MM.1S (cell line): ENCODE measurements at regions not wholly inside any gene's neighbourhood (a gene's known extent, or its start where the extent isn't known, plus 50 kb on each side); places are given as distances from the start of the nearest gene placed in this dataset.
A peak's percentile ranks its signal among the peaks of the same experiment; 100 is the strongest.
"Not testable (repeated sequence)": the region's sequence is repeated elsewhere in the genome, so short reads cannot be mapped to it uniquely, and the experiment has no call there.

Experiments
- DNase-seq: peaks from one replicate; pipeline ENCODE4 v3.0.0-alpha.2; 2015
- H2AFZ ChIP-seq: fragments of 300-600 bp; sonication (generic); 2 replicates; pipeline ENCODE4 v1.6.0; 2016; ENCODE audit warnings: antibody characterized with exemption, low read length
- H3F3A ChIP-seq: fragments of 300-600 bp; sonication (generic); 2 replicates; pipeline ENCODE4 v1.6.1; 2016; ENCODE audit warnings: mild to moderate bottlenecking, antibody characterized with exemption, low read length, moderate library complexity, mixed read lengths; ENCODE audit not compliant: insufficient read depth
- H3K27ac ChIP-seq: fragments of 300-600 bp; sonication (generic); 2 replicates; pipeline ENCODE4 v1.5.1; 2016; ENCODE audit warnings: mild to moderate bottlenecking, low read length
- H3K27me3 ChIP-seq: fragments of 300-600 bp; sonication (generic); replicated peaks from 2 replicates; pipeline ENCODE4 v1.6.0; 2016; ENCODE audit warnings: low read length; ENCODE audit not compliant: insufficient read depth
- H3K36me3 ChIP-seq: fragments of 300-600 bp; sonication (generic); replicated peaks from 2 replicates; pipeline ENCODE4 v1.6.1; 2016; ENCODE audit warnings: mild to moderate bottlenecking, low read length, mixed read lengths; ENCODE audit not compliant: insufficient read depth
- H3K4me1 ChIP-seq: fragments of 300-600 bp; sonication (generic); 2 replicates; pipeline ENCODE4 v1.6.1; 2016; ENCODE audit warnings: low read length, mixed read lengths
- H3K4me2 ChIP-seq: fragments of 300-600 bp; sonication (generic); 2 replicates; pipeline ENCODE4 v1.6.0; 2016; ENCODE audit warnings: low read depth, low read length
- H3K4me3 ChIP-seq: fragments of 300-600 bp; sonication (generic); 2 replicates; pipeline ENCODE4 v1.5.1; 2016; ENCODE audit warnings: low read length, mixed read lengths
- H3K79me2 ChIP-seq: fragments of 300-600 bp; sonication (generic); 2 replicates; pipeline ENCODE4 v1.6.1; 2016; ENCODE audit warnings: mixed run types, low read length, mixed read lengths
- H3K9ac ChIP-seq: fragments of 300-600 bp; sonication (generic); 2 replicates; pipeline ENCODE4 v1.6.1; 2016; ENCODE audit warnings: low read length, mixed read lengths
- H3K9me2 ChIP-seq: fragments of 300-600 bp; sonication (generic); replicated peaks from 2 replicates; pipeline ENCODE4 v1.6.1; 2016; ENCODE audit warnings: mild to moderate bottlenecking, low read length, mixed read lengths; ENCODE audit not compliant: insufficient read depth
- H3K9me3 ChIP-seq: fragments of 300-600 bp; sonication (generic); replicated peaks from 2 replicates; pipeline ENCODE4 v1.6.1; 2016; ENCODE audit warnings: mild to moderate bottlenecking, low read length, mixed read lengths; ENCODE audit not compliant: insufficient read depth
- H4K20me1 ChIP-seq: fragments of 300-600 bp; sonication (generic); 2 replicates; pipeline ENCODE4 v1.6.1; 2016; ENCODE audit warnings: mild to moderate bottlenecking, low read length, moderate library complexity, mixed read lengths; ENCODE audit not compliant: insufficient read depth
- CTCF ChIP-seq: fragments of 300-600 bp; sonication (generic); IDR thresholded peaks from 2 replicates; pipeline ENCODE4 v1.5.1; 2016; ENCODE audit warnings: antibody characterized with exemption, low read length, mixed read lengths
- EZH2 ChIP-seq: fragments of 300-600 bp; sonication (generic); optimal IDR thresholded peaks from 2 replicates; pipeline ENCODE3; 2017; ENCODE audit warnings: low read depth, mild to moderate bottlenecking, antibody characterized with exemption, low read length, mixed read lengths
- EZH2phosphoT487 ChIP-seq: fragments of 300-600 bp; sonication (generic); IDR thresholded peaks from 2 replicates; pipeline ENCODE4 v1.6.1; 2018; ENCODE audit warnings: antibody characterized with exemption, low read length

GRCh38 chrX:73979551-73980131 is 127.1 kb upstream of the XIST start:
- Histone ChIP-seq H3K4me1 (peaks cover 5% of the 10 kb centered on the region; the same call in 1 of the 2 replicates), H2AFZ (no peak overlapping the region), H3K79me2 (peaks cover 28% of the 10 kb centered on the region), H3K27me3 (no peaks in the 10 kb centered on the region), H3F3A (no peaks in the 10 kb centered on the region), H4K20me1 (no peaks in the 10 kb centered on the region), H3K9ac (no peak overlapping the region), H3K27ac (no peak overlapping the region), H3K4me3 (no peak overlapping the region), H3K9me2 (no peaks in the 10 kb centered on the region), H3K9me3 (no peaks in the 10 kb centered on the region), H3K4me2 (no peak overlapping the region), H3K36me3 (no peaks in the 10 kb centered on the region)
- DNase-seq: no peak
- TF ChIP-seq EZH2 (no peak), CTCF (no peak), EZH2phosphoT487 (no peak)

- no peak for TF ChIP-seq EZH2
- no peak for TF ChIP-seq CTCF
- no peak for TF ChIP-seq EZH2phosphoT487
- DNase-seq: peak; percentile 39
- Histone ChIP-seq H4K20me1 (no peaks in the 10 kb centered on the region), H3K4me3 (no peak overlapping the region), H3K4me1 (peaks cover 5% of the 10 kb centered on the region; the same call in 1 of the 2 replicates), H3K27ac (no peak overlapping the region; the same call in 1 of the 2 replicates), H2AFZ (no peak overlapping the region), H3K9ac (no peak overlapping the region), H3K36me3 (no peaks in the 10 kb centered on the region), H3K9me3 (no peaks in the 10 kb centered on the region), H3F3A (no peaks in the 10 kb centered on the region), H3K79me2 (peaks cover 38% of the 10 kb centered on the region), H3K4me2 (no peak overlapping the region), H3K27me3 (no peaks in the 10 kb centered on the region), H3K9me2 (no peaks in the 10 kb centered on the region)
Observed at GRCh38 chrX:73977542-73978169, 125.1 kb upstream of the XIST start.

GRCh38 chrX:73967461-73967860 is 114.9 kb upstream of the XIST start:
- H3K9ac ChIP-seq, H3K27me3 ChIP-seq, H3K27ac ChIP-seq, H3K4me2 ChIP-seq, H2AFZ ChIP-seq, DNase-seq, H3K4me3 ChIP-seq, H3K4me1 ChIP-seq, H3K9me2 ChIP-seq, H3F3A ChIP-seq, H4K20me1 ChIP-seq, H3K36me3 ChIP-seq, H3K9me3 ChIP-seq: not testable (repeated sequence)
- H3K79me2 ChIP-seq: peaks cover 52% of the 10 kb centered on the region

GRCh38 chrX:73965833-73966232 is 113.3 kb upstream of the XIST start:
- Histone ChIP-seq H3K9ac (no peak overlapping the region), H3K9me3 (no peaks in the 10 kb centered on the region), H3K4me3 (no peak overlapping the region), H3K4me2 (no peak overlapping the region), H3K36me3 (no peaks in the 10 kb centered on the region), H3K27ac (no peak overlapping the region), H3K27me3 (no peaks in the 10 kb centered on the region), H4K20me1 (no peaks in the 10 kb centered on the region), H3K79me2 (peaks cover 61% of the 10 kb centered on the region), H3K9me2 (no peaks in the 10 kb centered on the region), H2AFZ (no peak overlapping the region), H3F3A (no peaks in the 10 kb centered on the region), H3K4me1 (no peaks in the 10 kb centered on the region)
- no peak for DNase-seq
- TF ChIP-seq EZH2 (no peak), EZH2phosphoT487 (no peak), CTCF (no peak)
